OCI-M1 (cell line): ENCODE measurements at regions not wholly inside any gene's neighbourhood (a gene's known extent, or its start where the extent isn't known, plus 50 kb on each side); places are given as distances from the start of the nearest gene placed in this dataset.
A peak's percentile ranks its signal among the peaks of the same experiment; 100 is the strongest.
"Not testable (repeated sequence)": the region's sequence is repeated elsewhere in the genome, so short reads cannot be mapped to it uniquely, and the experiment has no call there.

ENCODE experiments used
- DNase-seq: peaks from one replicate; lab custom pipeline; 2025; lab: John Stamatoyannopoulos, UW

GRCh38 chr15:69865369-69865768 lies 232.3 kb downstream of the TLE3 start:
- no peak for DNase-seq

- no peak for DNase-seq
Observed at GRCh38 chr15:69868756-69869155, 229.0 kb downstream of the TLE3 start.

GRCh38 chr15:69869291-69869690 lies 228.4 kb downstream of the TLE3 start:
- DNase-seq, result no peak

- DNase-seq, result peak; percentile 42
Observed at GRCh38 chr15:69869881-69870505, 227.7 kb downstream of the TLE3 start.

GRCh38 chr15:69871511-69872134 lies 226.1 kb downstream of the TLE3 start:
- no peak for DNase-seq

- no peak for DNase-seq
Observed at GRCh38 chr15:69873807-69874206, 223.9 kb downstream of the TLE3 start.

- DNase-seq, result no peak
Observed at GRCh38 chr15:69874321-69874720, 223.4 kb downstream of the TLE3 start.

- peak; percentile 82 for DNase-seq
Observed at GRCh38 chr15:69876064-69876940, 221.4 kb downstream of the TLE3 start.

GRCh38 chr15:69879963-69880362 lies 217.8 kb downstream of the TLE3 start:
- DNase-seq, result not testable (repeated sequence)

GRCh38 chr15:69880571-69881301 lies 217.0 kb downstream of the TLE3 start:
- DNase-seq, result no peak

- DNase-seq, result no peak
Observed at GRCh38 chr15:69881302-69881670, 216.4 kb downstream of the TLE3 start.

GRCh38 chr15:69881766-69882165 lies 216.0 kb downstream of the TLE3 start:
- no peak for DNase-seq

GRCh38 chr15:69883306-69883705 lies 214.4 kb downstream of the TLE3 start:
- DNase-seq, result no peak

GRCh38 chr15:69885173-69885955 lies 212.4 kb downstream of the TLE3 start:
- no peak for DNase-seq

GRCh38 chr15:69887009-69887408 lies 210.7 kb downstream of the TLE3 start:
- peak; percentile 8 for DNase-seq

GRCh38 chr15:69887553-69887952 lies 210.2 kb downstream of the TLE3 start:
- no peak for DNase-seq

GRCh38 chr15:69888406-69888805 lies 209.3 kb downstream of the TLE3 start:
- DNase-seq, result no peak

GRCh38 chr15:69891070-69891536 lies 206.6 kb downstream of the TLE3 start:
- DNase-seq, result no peak

GRCh38 chr15:69891606-69892005 lies 206.1 kb downstream of the TLE3 start:
- DNase-seq, result no peak

- no peak for DNase-seq
Observed at GRCh38 chr15:69892351-69892750, 205.4 kb downstream of the TLE3 start.

- no peak for DNase-seq
Observed at GRCh38 chr15:69893086-69893485, 204.6 kb downstream of the TLE3 start.
